Caco-2 (cell line): ENCODE measurements at regions not wholly inside any gene's neighbourhood (a gene's known extent, or its start where the extent isn't known, plus 50 kb on each side); places are given as distances from the start of the nearest gene placed in this dataset.

Experiments
- BruUV-seq: library from RNA; stranded (reverse); fragments of 400-500 nt; replicated peaks from 2 replicates; lab custom pipeline; 2021; lab: Mats Ljungman, UMichigan
- CTCF ChIA-PET: fragments of 300-600 bp; sonication (Branson Sonifier 250); formaldehyde crosslinking; loops from one replicate; lab custom pipeline; 2022; ENCODE audit warnings: antibody characterized with exemption; lab: Charles Lee
- POLR2A ChIA-PET: fragments of 300-600 bp; sonication (Branson Sonifier 250); formaldehyde crosslinking; loops from one replicate; lab custom pipeline; 2022; ENCODE audit warnings: antibody characterized with exemption; lab: Charles Lee
- DNase-seq, 2 experiments: peaks; one replicate each; pipeline versions ENCODE4 v3.0.0 to v3.0.0-alpha.2; 2020 to 2022
- H3K27me3 ChIP-seq: replicated peaks from 2 replicates; pipeline ENCODE4 v1.6.0; 2011; ENCODE audit warnings: low read length; ENCODE audit not compliant: control insufficient read depth, insufficient read depth
- H3K36me3 ChIP-seq: 2 replicates; pipeline ENCODE4 v1.5.1; 2011; ENCODE audit warnings: low read length; ENCODE audit not compliant: control insufficient read depth, insufficient read depth
- H3K4me1 ChIP-seq: fragments of 250-450 bp; sonication (Bioruptor Pico); 2 replicates; pipeline ENCODE4 v1.5.1; 2020; ENCODE audit warnings: mild to moderate bottlenecking
- H3K4me3 ChIP-seq: 2 replicates; pipeline ENCODE4 v1.5.1; 2011; ENCODE audit warnings: low read depth, mild to moderate bottlenecking, control low read depth, low read length
- H3K9me3 ChIP-seq: fragments of 250-450 bp; sonication (Bioruptor Pico); 2 replicates; pipeline ENCODE4 v1.5.1; 2020; ENCODE audit warnings: mild to moderate bottlenecking, moderate library complexity
- H3K27ac Mint-ChIP-seq: one replicate; pipeline ENCODE4 v1.8.0; 2022; ENCODE audit warnings: mixed read lengths; ENCODE audit not compliant: unreplicated experiment
- H3K27me3 Mint-ChIP-seq: one replicate; pipeline ENCODE4 v1.8.0; 2022; ENCODE audit warnings: mixed read lengths; ENCODE audit not compliant: insufficient read depth, unreplicated experiment
- H3K36me3 Mint-ChIP-seq: one replicate; pipeline ENCODE4 v1.8.0; 2022; ENCODE audit warnings: mild to moderate bottlenecking, mixed read lengths; ENCODE audit not compliant: insufficient read depth, unreplicated experiment
- H3K4me1 Mint-ChIP-seq: one replicate; pipeline ENCODE4 v1.8.0; 2022; ENCODE audit warnings: low read depth, mixed read lengths; ENCODE audit not compliant: unreplicated experiment
- H3K4me3 Mint-ChIP-seq: one replicate; pipeline ENCODE4 v1.8.0; 2022; ENCODE audit warnings: mild to moderate bottlenecking, moderate library complexity, mixed read lengths; ENCODE audit not compliant: unreplicated experiment
- H3K9me3 Mint-ChIP-seq: one replicate; pipeline ENCODE4 v1.8.0; 2022; ENCODE audit warnings: mixed read lengths; ENCODE audit not compliant: unreplicated experiment
- CTCF ChIP-seq, 2 experiments: fragments of 200-600 bp in 1 of 2; IDR thresholded peaks; 1 replicate in 1 of 2; 2 replicates in 1 of 2; pipeline versions ENCODE4 v1.5.1 to v1.8.0; 2011 to 2022; ENCODE audit warnings: antibody characterized with exemption in 1 of 2, control low read depth in 1 of 2, inconsistent platforms in 1 of 2, low read depth in 1 of 2, low read length in 1 of 2, mild to moderate bottlenecking in 1 of 2, moderate library complexity in 1 of 2; ENCODE audit not compliant: insufficient read depth in 1 of 2, severe bottlenecking in 1 of 2, unreplicated experiment in 1 of 2
- intact Hi-C: fragments of 100-400 bp; cut with micrococcal nuclease; formaldehyde crosslinking; loops from one replicate; pipeline ENCODE4 v1.10.0; 2022; ENCODE audit not compliant: unreplicated experiment

- H3K4me3 ChIP-seq: no peak overlapping the region
- Mint-ChIP-seq H3K9me3 (peaks cover 10% of the 10 kb centered on the region), H3K36me3 (no peaks in the 10 kb centered on the region), H3K4me3 (no peak overlapping the region), H3K27me3 (peaks cover 4% of the 10 kb centered on the region), H3K4me1 (peaks cover 5% of the 10 kb centered on the region), H3K27ac (no peak overlapping the region)
- DNase-seq: no peak
- TF ChIP-seq CTCF (IDR thresholded peaks at IDR 0.05; ENCODE audit: insufficient read depth in 1 of 2, low read depth in 1 of 2, low read length in 1 of 2, severe bottlenecking in 1 of 2, unreplicated experiment in 1 of 2): no peak
- H3K36me3 ChIP-seq: no peaks in the 10 kb centered on the region
- ChIA-PET POLR2A (no interaction called here), CTCF (no interaction called here)
- intact Hi-C loops: no loop called here
- H3K27me3 ChIP-seq: no peaks in the 10 kb centered on the region
- H3K4me1 ChIP-seq: no peaks in the 10 kb centered on the region
- H3K9me3 ChIP-seq: no peaks in the 10 kb centered on the region
- BruUV-seq: no TSS peak
Measured at GRCh38 chr5:158313733-158314464, 455.0 kb upstream of the CLINT1 start.

GRCh38 chr5:158313027-158313732 lies 454.2 kb upstream of the CLINT1 start:
- H3K4me1 ChIP-seq: no peaks in the 10 kb centered on the region
- Mint-ChIP-seq H3K9me3 (peaks cover 10% of the 10 kb centered on the region), H3K27me3 (peaks cover 9% of the 10 kb centered on the region), H3K27ac (no peak overlapping the region), H3K4me3 (no peak overlapping the region), H3K36me3 (no peaks in the 10 kb centered on the region), H3K4me1 (peaks cover 5% of the 10 kb centered on the region)
- intact Hi-C loops: no loop called here
- H3K36me3 ChIP-seq: no peaks in the 10 kb centered on the region
- no peaks in the 10 kb centered on the region for H3K9me3 ChIP-seq
- BruUV-seq: no TSS peak
- TF ChIP-seq CTCF (IDR thresholded peaks at IDR 0.05; ENCODE audit: insufficient read depth in 1 of 2, low read depth in 1 of 2, low read length in 1 of 2, severe bottlenecking in 1 of 2, unreplicated experiment in 1 of 2): no peak
- ChIA-PET CTCF (no interaction called here), POLR2A (no interaction called here)
- no peak overlapping the region for H3K4me3 ChIP-seq
- no peaks in the 10 kb centered on the region for H3K27me3 ChIP-seq
- no peak for DNase-seq

- H3K9me3 ChIP-seq: no peaks in the 10 kb centered on the region
- POLR2A ChIA-PET: no interaction called here
- no TSS peak for BruUV-seq
- peaks cover 15% of the 10 kb centered on the region for H3K27me3 Mint-ChIP-seq
- H3K4me3 Mint-ChIP-seq: no peak overlapping the region
- no peaks in the 10 kb centered on the region for H3K36me3 ChIP-seq
- H3K27me3 ChIP-seq: no peaks in the 10 kb centered on the region
- H3K9me3 Mint-ChIP-seq: peaks cover 10% of the 10 kb centered on the region
- CTCF ChIA-PET: no interaction called here
- no peak for TF ChIP-seq CTCF (IDR thresholded peaks at IDR 0.05; ENCODE audit: insufficient read depth in 1 of 2, low read depth in 1 of 2, low read length in 1 of 2, severe bottlenecking in 1 of 2, unreplicated experiment in 1 of 2)
- intact Hi-C loops: no loop called here
- H3K27ac Mint-ChIP-seq: no peak overlapping the region
- H3K4me1 Mint-ChIP-seq: peaks cover 2% of the 10 kb centered on the region
- H3K36me3 Mint-ChIP-seq: no peaks in the 10 kb centered on the region
- DNase-seq: no peak
- H3K4me3 ChIP-seq: no peak overlapping the region
- H3K4me1 ChIP-seq: no peaks in the 10 kb centered on the region
Measured at GRCh38 chr5:158309088-158309807, 450.3 kb upstream of the CLINT1 start.
